Ectodermal cell (in vitro differentiated cells): ENCODE measurements at regions not wholly inside any gene's neighbourhood (a gene's known extent, or its start where the extent isn't known, plus 50 kb on each side); places are given as distances from the start of the nearest gene placed in this dataset.
"Not testable (repeated sequence)": the region's sequence is repeated elsewhere in the genome, so short reads cannot be mapped to it uniquely, and the experiment has no call there.

Source experiments
- H3K27ac ChIP-seq: 2 replicates; pipeline ENCODE4 v1.7.0; 2013; ENCODE audit warnings: mild to moderate bottlenecking, low read depth, low read length; ENCODE audit not compliant: insufficient read depth, poor library complexity, severe bottlenecking
- H3K27me3 ChIP-seq: 2 replicates; pipeline ENCODE4 v1.7.0; 2013; ENCODE audit warnings: mild to moderate bottlenecking, low read length; ENCODE audit not compliant: insufficient read depth, control insufficient read depth, poor library complexity, severe bottlenecking
- H3K36me3 ChIP-seq: one replicate; pipeline ENCODE4 v1.7.0; 2013; ENCODE audit warnings: low read length; ENCODE audit not compliant: control insufficient read depth, insufficient read depth
- H3K4me1 ChIP-seq: one replicate; pipeline ENCODE4 v1.7.0; 2013; ENCODE audit warnings: low read length; ENCODE audit not compliant: control insufficient read depth, insufficient read depth
- H3K4me3 ChIP-seq: 2 replicates; pipeline ENCODE4 v1.7.0; 2013; ENCODE audit warnings: low read depth, low read length, control low read depth; ENCODE audit not compliant: insufficient read depth
- H3K9me3 ChIP-seq: 2 replicates; pipeline ENCODE4 v1.7.0; 2013; ENCODE audit warnings: mild to moderate bottlenecking, low read length, moderate library complexity; ENCODE audit not compliant: control insufficient read depth
- WGBS, 2 experiments: methylation state at CpG; one replicate each; pipeline ENCODE4 v1.1.7; 2013; ENCODE audit warnings: missing lambda C conversion rate in 2 of 2; 5-methylcytosine and 5-hydroxymethylcytosine counted together

- Histone ChIP-seq H3K4me1 (no peaks in the 10 kb centered on the region), H3K27ac (no peak overlapping the region), H3K36me3 (no peaks in the 10 kb centered on the region), H3K4me3 (no peak overlapping the region), H3K27me3 (no peaks in the 10 kb centered on the region), H3K9me3 (no peaks in the 10 kb centered on the region)
- WGBS, 2 experiments, result 94 to 95% methylated on average over 4 of the region's 4 CpGs
These were observed 236.0 kb downstream of the TOMM20 start for GRCh38 chr1:234892642-234893041.

DNA sequence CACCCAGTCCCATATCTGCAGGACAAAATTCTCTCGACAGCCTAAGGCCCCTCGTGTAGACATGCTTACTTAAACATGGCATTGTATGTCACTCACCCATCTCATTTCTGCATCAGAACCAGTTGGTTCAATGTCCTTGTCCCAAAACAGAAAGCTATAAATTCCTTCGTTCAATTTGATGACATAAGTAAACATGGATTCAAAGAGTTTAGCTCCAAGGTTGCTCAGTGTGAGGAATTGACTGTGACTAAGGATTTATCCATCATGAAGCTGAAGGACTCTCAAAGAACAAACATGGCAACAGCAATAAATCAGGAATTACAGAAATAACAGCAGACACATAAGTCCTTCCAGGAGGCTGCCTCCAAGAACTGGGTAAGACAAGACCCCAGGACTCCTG is 237.2 kb downstream of the TOMM20 start:
- Histone ChIP-seq H3K4me1 (no peaks in the 10 kb centered on the region), H3K36me3 (no peaks in the 10 kb centered on the region), H3K4me3 (no peak overlapping the region), H3K27me3 (no peaks in the 10 kb centered on the region), H3K9me3 (no peaks in the 10 kb centered on the region), H3K27ac (no peak overlapping the region)
- WGBS, 2 experiments, result 93 to 95% methylated on average over 3 of the region's 3 CpGs

- Histone ChIP-seq H3K27ac (no peak overlapping the region), H3K27me3 (no peaks in the 10 kb centered on the region), H3K36me3 (no peaks in the 10 kb centered on the region), H3K4me1 (no peaks in the 10 kb centered on the region), H3K4me3 (no peak overlapping the region), H3K9me3 (no peaks in the 10 kb centered on the region)
- WGBS, 2 experiments, result 89 to 93% methylated on average over 7 of the region's 7 CpGs
These were observed 239.0 kb downstream of the TOMM20 start for GRCh38 chr1:234889643-234890042.

- not testable (repeated sequence) for H3K9me3 ChIP-seq, H3K27ac ChIP-seq, H3K4me1 ChIP-seq, H3K27me3 ChIP-seq, H3K36me3 ChIP-seq, H3K4me3 ChIP-seq
- 88 to 95% methylated on average over 5 of the region's 5 CpGs for WGBS, 2 experiments
These were observed 240.4 kb downstream of the TOMM20 start for GRCh38 chr1:234888247-234888646.

- H3K4me1 ChIP-seq, result no peaks in the 10 kb centered on the region
- 92 to 94% methylated on average over 13 of the region's 13 CpGs for WGBS, 2 experiments
- H3K27ac ChIP-seq, result no peak overlapping the region
- H3K27me3 ChIP-seq, result no peaks in the 10 kb centered on the region
- H3K36me3 ChIP-seq, result no peaks in the 10 kb centered on the region
- H3K9me3 ChIP-seq, result no peaks in the 10 kb centered on the region
- H3K4me3 ChIP-seq, result no peak overlapping the region
These were observed 241.4 kb downstream of the TOMM20 start for GRCh38 chr1:234887016-234887900.

DNA sequence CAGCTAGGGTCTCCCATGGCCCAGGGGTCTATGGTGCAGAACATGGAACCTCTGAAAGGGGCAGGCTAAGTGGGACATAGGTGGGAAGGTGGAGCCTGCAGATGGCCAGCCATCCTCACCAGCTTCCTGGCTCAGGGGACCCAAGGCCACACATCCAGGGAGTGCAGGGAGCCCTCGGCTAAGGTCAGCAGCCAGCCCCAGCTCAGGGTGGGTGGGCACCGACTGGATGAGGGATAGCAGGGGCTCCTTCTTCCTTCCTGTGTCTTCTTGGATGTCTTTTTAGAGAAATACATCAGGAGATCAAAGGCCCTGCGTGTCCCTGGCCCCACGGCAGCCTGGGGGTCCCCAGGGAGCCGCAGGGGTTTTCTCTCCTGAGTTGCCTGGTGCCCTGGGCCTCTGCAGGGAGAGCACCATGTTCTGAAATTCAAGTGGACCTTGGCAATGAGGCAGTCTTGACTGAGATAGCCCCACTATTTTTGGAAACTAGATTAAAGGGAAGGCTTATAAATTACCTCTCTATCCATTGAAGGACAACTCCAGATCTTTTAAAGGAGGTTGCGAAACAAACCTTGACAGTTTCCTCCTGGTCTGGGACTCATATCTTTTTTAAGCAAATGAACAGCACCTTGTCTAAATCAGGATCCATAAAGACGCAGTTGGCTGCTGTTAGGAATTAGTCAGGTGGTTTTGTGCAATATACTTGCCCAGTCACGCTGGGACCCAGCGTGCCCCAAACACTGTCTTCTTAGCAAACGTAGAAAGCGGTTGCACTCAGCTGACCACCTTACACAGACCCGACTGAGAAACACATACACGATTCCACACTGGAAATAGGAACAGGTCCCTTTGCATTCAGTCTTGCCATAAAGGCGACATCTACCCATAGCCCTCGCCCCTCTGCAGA is 242.3 kb downstream of the TOMM20 start:
- H3K27me3 ChIP-seq, result no peaks in the 10 kb centered on the region
- WGBS, 2 experiments, result 87 to 88% methylated on average over 15 of the region's 15 CpGs
- H3K27ac ChIP-seq, result no peak overlapping the region
- no peak overlapping the region for H3K4me3 ChIP-seq
- no peaks in the 10 kb centered on the region for H3K36me3 ChIP-seq
- H3K4me1 ChIP-seq, result no peaks in the 10 kb centered on the region
- H3K9me3 ChIP-seq, result no peaks in the 10 kb centered on the region

GRCh38 chr1:234885601-234886000 is 243.0 kb downstream of the TOMM20 start:
- WGBS, 2 experiments, result 86 to 88% methylated on average over 8 of the region's 8 CpGs
- H3K27me3 ChIP-seq, result no peaks in the 10 kb centered on the region
- no peaks in the 10 kb centered on the region for H3K36me3 ChIP-seq
- no peak overlapping the region for H3K4me3 ChIP-seq
- no peak overlapping the region for H3K27ac ChIP-seq
- H3K9me3 ChIP-seq, result no peaks in the 10 kb centered on the region
- no peaks in the 10 kb centered on the region for H3K4me1 ChIP-seq

DNA sequence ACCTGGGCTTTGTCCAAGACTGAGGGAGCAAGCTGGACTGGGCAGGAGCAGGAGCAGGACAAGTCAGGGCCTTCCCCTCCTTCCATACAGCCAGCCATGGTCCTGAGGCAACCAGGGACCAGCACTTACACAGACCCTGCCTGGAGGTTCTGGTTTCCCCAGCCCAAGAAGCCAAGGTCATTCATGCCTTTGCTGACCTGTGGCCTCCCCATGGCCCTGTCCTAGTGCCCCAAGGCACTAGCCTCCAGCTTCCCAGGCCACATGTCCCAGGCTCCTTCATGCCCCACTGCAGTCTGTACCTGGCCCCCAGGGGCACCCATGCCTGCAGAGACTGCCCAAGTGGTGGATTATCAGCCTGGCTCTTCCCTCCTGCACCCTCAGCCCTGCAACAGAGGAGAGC is 243.9 kb downstream of the TOMM20 start:
- Histone ChIP-seq H3K4me3 (no peak overlapping the region), H3K27ac (no peak overlapping the region), H3K9me3 (no peaks in the 10 kb centered on the region), H3K4me1 (no peaks in the 10 kb centered on the region), H3K36me3 (no peaks in the 10 kb centered on the region), H3K27me3 (no peaks in the 10 kb centered on the region)

DNA sequence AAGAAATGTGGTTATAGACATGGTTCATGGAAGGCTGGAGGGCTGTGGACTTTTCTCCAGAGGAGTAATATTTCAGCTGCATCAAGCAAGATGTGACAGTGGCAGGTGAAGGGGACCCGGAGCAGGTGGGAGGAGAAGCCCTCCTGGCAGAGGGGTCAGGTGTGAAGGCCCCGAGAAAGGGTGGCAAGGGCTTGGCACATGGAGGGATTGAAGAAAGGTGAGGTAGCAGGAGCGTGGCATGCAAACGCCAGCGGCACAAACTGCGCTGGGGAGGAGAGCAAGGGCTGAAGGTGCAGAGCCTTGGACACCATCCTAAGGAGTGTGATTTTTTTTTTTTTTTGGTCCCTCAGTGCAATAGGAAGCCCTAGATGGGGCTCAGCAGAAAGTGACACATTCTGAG is 244.6 kb downstream of the TOMM20 start:
- Histone ChIP-seq H3K4me1 (no peaks in the 10 kb centered on the region), H3K27ac (no peak overlapping the region), H3K4me3 (no peak overlapping the region), H3K27me3 (no peaks in the 10 kb centered on the region), H3K36me3 (no peaks in the 10 kb centered on the region), H3K9me3 (no peaks in the 10 kb centered on the region)
- WGBS, 2 experiments, result 96 to 97% methylated on average over 6 of the region's 6 CpGs

DNA sequence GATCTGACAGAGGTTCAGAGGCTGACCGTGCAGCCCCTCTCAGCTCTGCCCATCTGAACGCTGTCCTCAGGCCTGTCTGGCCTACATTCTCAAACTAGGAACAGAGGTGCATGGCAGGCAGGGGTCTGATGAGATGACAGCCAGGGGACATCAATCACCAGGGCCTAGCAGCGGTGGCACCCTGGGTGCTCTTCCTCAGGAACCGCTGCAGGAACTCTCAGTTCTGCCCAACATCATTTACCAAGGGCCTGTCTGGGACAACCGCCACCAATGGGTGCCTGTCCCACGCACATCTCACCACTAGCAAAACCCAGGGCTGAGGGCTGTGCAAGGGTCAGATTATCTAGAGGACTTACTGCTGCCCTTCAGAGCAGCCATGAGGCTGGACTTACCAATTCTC is 245.7 kb downstream of the TOMM20 start:
- Histone ChIP-seq H3K27ac (no peak overlapping the region), H3K27me3 (no peaks in the 10 kb centered on the region), H3K9me3 (no peaks in the 10 kb centered on the region), H3K4me3 (no peak overlapping the region), H3K36me3 (no peaks in the 10 kb centered on the region), H3K4me1 (no peaks in the 10 kb centered on the region)
- 93 to 95% methylated on average over 6 of the region's 6 CpGs for whole genome bisulfite sequencing, 2 experiments
